K562 (cell line): ENCODE measurements at regions not wholly inside any gene's neighbourhood (a gene's known extent, or its start where the extent isn't known, plus 50 kb on each side); places are given as distances from the start of the nearest gene placed in this dataset.

Experiments
- ATAC-seq: fragments of 200-7000 bp; cut with Tn5 transposase; 3 replicates; pipeline ENCODE4 v1.9.1; 2020; ENCODE audit warnings: moderate library complexity
- BruUV-seq: library from RNA; stranded (reverse); fragments of 400-500 nt; replicated peaks from 2 replicates; lab custom pipeline; 2021; lab: Mats Ljungman, UMichigan
- CTCF ChIA-PET: fragments of 300-600 bp; formaldehyde crosslinking; extraction: SDS; loops from one replicate; lab custom pipeline; 2021; ENCODE audit warnings: low intra/inter-chr PET ratio; lab: Yijun Ruan, JAX
- POLR2A ChIA-PET: fragments of 300-600, 350-650 bp; sonication (Branson Sonifier 250); formaldehyde crosslinking; extraction: SDS; loops from one replicate; lab custom pipeline; 2021; ENCODE audit warnings: antibody characterized with exemption, inconsistent platforms; lab: Yijun Ruan, JAX
- DNase-seq, 4 experiments: peaks; one replicate each; pipeline versions ENCODE4 v3.0.0 to v3.0.0-alpha.2; 2011 to 2018; ENCODE audit warnings: low spot score in 3 of 4, mixed read lengths in 3 of 4; ENCODE audit errors: extremely low read depth in 1 of 4
- FAIRE-seq: peaks from 2 replicates; lab custom pipeline; 2011; peaks lifted over from hg19 to GRCh38; lab: Jason Lieb, UNC
- H2AFZ ChIP-seq: 2 replicates; pipeline ENCODE4 v1.6.0; 2011; ENCODE audit warnings: low read depth, low read length, control low read depth, inconsistent platforms
- H3K27ac ChIP-seq: fragments of 200-600 bp; 3 replicates; pipeline ENCODE4 v1.8.0; 2011; ENCODE audit warnings: low read depth, mild to moderate bottlenecking, control low read depth, inconsistent platforms, low read length, moderate library complexity, mixed read lengths; ENCODE audit errors: extremely low read depth
- H3K27me3 ChIP-seq, 2 experiments: fragments of 300-600 bp in 1 of 2; 2 replicates in 1 of 2; 3 replicates in 1 of 2; pipeline versions ENCODE4 v1.6.0 to v1.8.0; 2011; ENCODE audit warnings: inconsistent platforms in 2 of 2, low read length in 2 of 2, mild to moderate bottlenecking in 1 of 2, mixed read lengths in 1 of 2, moderate library complexity in 1 of 2; ENCODE audit not compliant: control insufficient read depth in 2 of 2, insufficient read depth in 2 of 2
- H3K36me3 ChIP-seq: fragments of 300-600 bp; 3 replicates; pipeline ENCODE4 v1.8.0; 2011; ENCODE audit warnings: mild to moderate bottlenecking, low read length, inconsistent platforms; ENCODE audit not compliant: control insufficient read depth, insufficient read depth
- H3K4me1 ChIP-seq, 2 experiments: fragments of 200-600 bp in 1 of 2; replicated peaks in 1 of 2; 2 replicates in 1 of 2; 3 replicates in 1 of 2; pipeline versions ENCODE4 v1.5.1 to v1.8.0; 2011; ENCODE audit warnings: inconsistent platforms in 2 of 2, low read length in 2 of 2, mild to moderate bottlenecking in 1 of 2, mixed read lengths in 1 of 2, moderate library complexity in 1 of 2; ENCODE audit not compliant: control insufficient read depth in 2 of 2, insufficient read depth in 2 of 2
- H3K4me2 ChIP-seq: 2 replicates; pipeline ENCODE4 v1.6.1; 2011; ENCODE audit warnings: low read length, control low read depth, inconsistent platforms, mixed read lengths; ENCODE audit not compliant: insufficient read depth
- H3K4me3 ChIP-seq: fragments of 200-600 bp; sonication (generic), shearing (Covaris generic); 2 replicates; pipeline ENCODE4 v1.5.1; 2016; ENCODE audit warnings: control low read depth, inconsistent platforms
- H3K79me2 ChIP-seq: fragments of 200-600 bp; 3 replicates; pipeline ENCODE4 v1.8.0; 2011; ENCODE audit warnings: low read length, inconsistent platforms; ENCODE audit not compliant: control insufficient read depth, insufficient read depth
- H3K9ac ChIP-seq, 2 experiments: 2 replicates each; pipeline versions ENCODE4 v1.6.0 to v1.6.1; 2011; ENCODE audit warnings: low read depth in 2 of 2, low read length in 2 of 2, control low read depth in 1 of 2, inconsistent platforms in 1 of 2, mild to moderate bottlenecking in 1 of 2, mixed read lengths in 1 of 2; ENCODE audit not compliant: insufficient read depth in 1 of 2
- H3K9me1 ChIP-seq: one replicate; pipeline ENCODE4 v1.6.0; 2011; ENCODE audit warnings: inconsistent platforms, mild to moderate bottlenecking, low read length, moderate library complexity; ENCODE audit not compliant: control insufficient read depth, insufficient read depth
- H3K9me3 ChIP-seq: replicated peaks from 2 replicates; pipeline ENCODE4 v1.5.1; 2011; ENCODE audit warnings: low read depth, low read length, inconsistent platforms; ENCODE audit not compliant: control insufficient read depth, insufficient read depth
- H4K20me1 ChIP-seq: replicated peaks from 2 replicates; pipeline ENCODE4 v1.6.1; 2011; ENCODE audit warnings: low read length, inconsistent platforms, mixed read lengths; ENCODE audit not compliant: control insufficient read depth, insufficient read depth
- ATF2 ChIP-seq: sonication (generic); formaldehyde crosslinking; IDR thresholded peaks from 2 replicates; pipeline ENCODE4 v1.8.1; 2022; ENCODE audit warnings: missing genetic modification reagents
- CLOCK ChIP-seq: fragments of 250-450 bp; sonication (Bioruptor Pico); IDR thresholded peaks from 2 replicates; pipeline ENCODE4 v1.4.0; 2020; ENCODE audit warnings: mild to moderate bottlenecking, moderate library complexity, borderline replicate concordance
- FOXP1 ChIP-seq: sonication (generic); formaldehyde crosslinking; IDR thresholded peaks from 2 replicates; pipeline ENCODE4 v1.8.0; 2022; ENCODE audit warnings: mild to moderate bottlenecking, missing genetic modification reagents
- KDM5B ChIP-seq: fragments of 200-600 bp; sonication (generic); IDR thresholded peaks from 2 replicates; pipeline ENCODE4 v1.6.1; 2012; ENCODE audit warnings: low read depth, mild to moderate bottlenecking, moderate library complexity, low read length, control low read depth, inconsistent platforms; ENCODE audit not compliant: insufficient replicate concordance
- NONO ChIP-seq, 2 experiments: fragments of 200-400 bp in 1 of 2; fragments of 450-650 bp in 1 of 2; formaldehyde crosslinking in 1 of 2; IDR thresholded peaks; 2 replicates each; pipeline ENCODE4 v1.6.1; 2017; ENCODE audit warnings: low read depth in 2 of 2, mild to moderate bottlenecking in 2 of 2, moderate library complexity in 2 of 2, low read length in 1 of 2
- RFX1 ChIP-seq: fragments of 450-650 bp; IDR thresholded peaks from 2 replicates; pipeline ENCODE4 v1.6.1; 2016; ENCODE audit warnings: mild to moderate bottlenecking, moderate library complexity
- ZFX ChIP-seq: sonication (generic); formaldehyde crosslinking; IDR thresholded peaks from 2 replicates; pipeline ENCODE4 v1.8.0; 2022; ENCODE audit warnings: mild to moderate bottlenecking, missing genetic modification reagents, moderate library complexity
- in situ Hi-C: fragments of 300-500 bp; cut with MboI; formaldehyde crosslinking; loops from 4 replicates; pipeline ENCODE4 v1.15.0; 2018; ENCODE audit warnings: inconsistent platforms, mixed read lengths
- intact Hi-C: fragments of 100-400 bp; cut with micrococcal nuclease; formaldehyde crosslinking; loops from 2 replicates; pipeline ENCODE4 v1.14.2; 2022

GRCh38 chr5:116736671-116737070 is 162.0 kb upstream of the SEMA6A start:
- no peak for FAIRE-seq

More at GRCh38 chr5:116736671-116737070, 162.0 kb upstream of the SEMA6A start:
- Histone ChIP-seq H3K79me2 (no peaks in the 10 kb centered on the region), H3K9ac (no peak overlapping the region), H3K9me3 (no peaks in the 10 kb centered on the region), H3K36me3 (no peaks in the 10 kb centered on the region), H3K9me1 (no peaks in the 10 kb centered on the region), H4K20me1 (no peaks in the 10 kb centered on the region), H3K27me3 (peaks cover 0 to 4% of the 10 kb centered on the region in 2 experiments; a peak in 1 of 5 replicates), H3K4me1 (no peaks in the 10 kb centered on the region; a peak in 1 of 5 replicates), H3K4me3 (no peak overlapping the region), H3K4me2 (no peak overlapping the region), H3K27ac (no peak overlapping the region), H2AFZ (no peak overlapping the region)
- ChIA-PET CTCF (no interaction called here), POLR2A (no interaction called here)
- in situ Hi-C loops (no loop called here), intact Hi-C loops (no loop called here)
- ATAC-seq, result no peak
- DNase-seq, result no peak
- BruUV-seq, result no TSS peak
- no peak for TF ChIP-seq FOXP1 (CRISPR knock-in tag)
- TF ChIP-seq NONO (IDR thresholded peaks at IDR 0.05; ENCODE audit: low read depth in 2 of 2, low read length in 1 of 2), result no peak
- no peak for TF ChIP-seq ZFX (CRISPR knock-in tag)
- TF ChIP-seq RFX1, result no peak
- no peak for TF ChIP-seq ATF2 (CRISPR knock-in tag)
- TF ChIP-seq KDM5B, result no peak
- TF ChIP-seq CLOCK (CRISPR knock-in tag), result no peak
